ENCODE measurements at regions not wholly inside any gene's neighbourhood (a gene's known extent, or its start where the extent isn't known, plus 50 kb on each side); places are given as distances from the start of the nearest gene placed in this dataset.

- no peak overlapping the region for H3K4me2 ChIP-seq
- ChIA-PET POLR2A (ENCODE audit: unreplicated experiment) (no interaction called here), CTCF (no interaction called here)
- intact Hi-C loops (cut with micrococcal nuclease; ENCODE audit: unreplicated experiment), result no loop called here
- H3F3A ChIP-seq (ENCODE audit: insufficient read depth, low read depth), result no peaks in the 10 kb centered on the region
- H3K9me3 ChIP-seq (ENCODE audit: insufficient read depth, low read depth), result no peaks in the 10 kb centered on the region
- no peaks in the 10 kb centered on the region for H3K9me2 ChIP-seq (ENCODE audit: insufficient read depth)
- H3K36me3 ChIP-seq (ENCODE audit: low read depth), result no peaks in the 10 kb centered on the region
- H3K4me3 ChIP-seq, result no peak overlapping the region
- H2AFZ ChIP-seq, result no peak overlapping the region
- no peak for DNase-seq
- no peak overlapping the region for H3K27ac ChIP-seq
- H4K20me1 ChIP-seq (ENCODE audit: insufficient read depth), result no peaks in the 10 kb centered on the region
- no peaks in the 10 kb centered on the region for H3K27me3 ChIP-seq (ENCODE audit: insufficient read depth, low read depth)
- TF ChIP-seq CTCF (conservative IDR thresholded peaks at IDR 0.05), result no peak
- no peak for TF ChIP-seq EZH2 (IDR thresholded peaks at IDR 0.05; ENCODE audit: low read depth)
- H3K4me1 ChIP-seq (replicated peaks; ENCODE audit: insufficient read depth), result peaks cover 18% of the 10 kb centered on the region
- H3K79me2 ChIP-seq (ENCODE audit: low read depth), result no peaks in the 10 kb centered on the region
- no TSS peak for BruUV-seq (replicated peaks)
These were observed 167.6 kb upstream of the SMIM23 start for GRCh38 chr5:171617817-171618591.

- no peak overlapping the region for H3K4me2 ChIP-seq
- TF ChIP-seq EZH2 (IDR thresholded peaks at IDR 0.05; ENCODE audit: low read depth), result no peak
- no peak for TF ChIP-seq CTCF (conservative IDR thresholded peaks at IDR 0.05)
These were observed 166.4 kb upstream of the SMIM23 start for GRCh38 chr5:171619196-171619595.

DNA sequence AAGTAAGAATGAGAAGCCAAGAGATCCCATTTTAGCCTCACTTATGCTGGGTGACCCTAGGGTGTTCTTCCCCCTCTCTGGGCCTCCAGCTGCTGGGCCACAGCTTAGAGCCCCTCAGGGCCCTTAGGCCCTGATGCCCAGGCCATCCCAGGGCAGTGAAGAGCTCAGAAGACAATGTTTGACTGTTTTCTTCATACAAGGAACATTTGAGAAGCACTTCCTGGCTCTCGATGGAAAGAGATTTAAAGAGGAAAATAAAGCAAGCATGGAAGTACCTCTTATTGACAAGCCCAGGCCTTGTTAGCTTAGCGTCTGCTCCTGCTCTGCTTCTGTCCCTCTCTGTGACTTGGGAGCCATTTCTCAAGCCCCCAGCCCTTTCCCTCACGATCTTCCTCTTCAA is 165.9 kb upstream of the SMIM23 start:
- ChIA-PET CTCF (no interaction called here), POLR2A (ENCODE audit: unreplicated experiment) (interaction anchor here (0.6 kb wide), 1 partner anchor 16 kb away, joined by 3 read pairs; no protein-coding TSS in a partner anchor)
- Histone ChIP-seq H3F3A (ENCODE audit: insufficient read depth, low read depth) (no peaks in the 10 kb centered on the region), H2AFZ (no peak overlapping the region), H3K36me3 (ENCODE audit: low read depth) (no peaks in the 10 kb centered on the region), H4K20me1 (ENCODE audit: insufficient read depth) (no peaks in the 10 kb centered on the region), H3K4me2 (no peak overlapping the region), H3K9me2 (ENCODE audit: insufficient read depth) (no peaks in the 10 kb centered on the region), H3K27ac (no peak overlapping the region), H3K27me3 (ENCODE audit: insufficient read depth, low read depth) (no peaks in the 10 kb centered on the region), H3K9me3 (ENCODE audit: insufficient read depth, low read depth) (no peaks in the 10 kb centered on the region), H3K4me3 (no peak overlapping the region), H3K79me2 (ENCODE audit: low read depth) (no peaks in the 10 kb centered on the region), H3K4me1 (replicated peaks; ENCODE audit: insufficient read depth) (peaks cover 9% of the 10 kb centered on the region)
- no peak for DNase-seq
- intact Hi-C loops (cut with micrococcal nuclease; ENCODE audit: unreplicated experiment), result no loop called here
- no peak for TF ChIP-seq EZH2 (IDR thresholded peaks at IDR 0.05; ENCODE audit: low read depth)
- TF ChIP-seq CTCF (conservative IDR thresholded peaks at IDR 0.05), result no peak
- BruUV-seq (replicated peaks), result no TSS peak

More at GRCh38 chr5:171619196-171619595, 166.4 kb upstream of the SMIM23 start:
- Histone ChIP-seq H3F3A (ENCODE audit: insufficient read depth, low read depth) (no peaks in the 10 kb centered on the region), H3K27ac (no peak overlapping the region), H3K79me2 (ENCODE audit: low read depth) (no peaks in the 10 kb centered on the region), H3K9me3 (ENCODE audit: insufficient read depth, low read depth) (no peaks in the 10 kb centered on the region), H3K36me3 (ENCODE audit: low read depth) (no peaks in the 10 kb centered on the region), H3K27me3 (ENCODE audit: insufficient read depth, low read depth) (no peaks in the 10 kb centered on the region), H4K20me1 (ENCODE audit: insufficient read depth) (no peaks in the 10 kb centered on the region), H3K4me1 (replicated peaks; ENCODE audit: insufficient read depth) (peaks cover 14% of the 10 kb centered on the region), H3K9me2 (ENCODE audit: insufficient read depth) (no peaks in the 10 kb centered on the region), H3K4me3 (no peak overlapping the region), H2AFZ (no peak overlapping the region)
- ChIA-PET CTCF (no interaction called here), POLR2A (ENCODE audit: unreplicated experiment) (no interaction called here)
- no TSS peak for BruUV-seq (replicated peaks)
- intact Hi-C loops (cut with micrococcal nuclease; ENCODE audit: unreplicated experiment), result no loop called here
- DNase-seq, result no peak
